Retina (tissue), 1 donor: ENCODE measurements at regions not wholly inside any gene's neighbourhood (a gene's known extent, or its start where the extent isn't known, plus 50 kb on each side); places are given as distances from the start of the nearest gene placed in this dataset.
"Not testable (repeated sequence)": the region's sequence is repeated elsewhere in the genome, so short reads cannot be mapped to it uniquely, and the experiment has no call there.

Experiments
- DNase-seq: peaks from one replicate; pipeline ENCODE4 v3.0.0-alpha.2; 2016

GRCh38 chr13:50277906-50278305 lies 262.7 kb downstream of the KCNRG start:
- no peak for DNase-seq

GRCh38 chr13:50280441-50280937 lies 265.2 kb downstream of the KCNRG start:
- DNase-seq: no peak

DNA sequence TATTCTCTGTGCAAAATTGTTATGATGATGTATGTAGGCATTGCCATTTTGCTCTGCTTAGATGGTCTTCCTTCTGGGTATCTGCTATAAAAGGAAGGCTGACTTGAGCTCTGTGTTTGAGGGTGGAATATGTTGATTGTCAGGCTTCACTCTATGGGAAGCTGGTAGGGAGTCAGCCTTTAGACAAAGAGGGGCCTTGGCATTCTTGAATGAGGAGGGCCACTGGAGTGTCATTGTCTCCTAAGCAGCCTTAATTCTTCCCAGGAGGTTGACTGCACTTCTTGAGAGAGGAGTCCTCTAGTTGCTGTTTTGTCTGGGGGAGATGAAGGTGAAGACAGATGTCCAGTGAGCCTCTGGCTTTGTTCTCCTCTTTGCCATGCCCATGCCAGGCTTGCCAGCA lies 266.8 kb downstream of the KCNRG start:
- DNase-seq: no peak

DNA sequence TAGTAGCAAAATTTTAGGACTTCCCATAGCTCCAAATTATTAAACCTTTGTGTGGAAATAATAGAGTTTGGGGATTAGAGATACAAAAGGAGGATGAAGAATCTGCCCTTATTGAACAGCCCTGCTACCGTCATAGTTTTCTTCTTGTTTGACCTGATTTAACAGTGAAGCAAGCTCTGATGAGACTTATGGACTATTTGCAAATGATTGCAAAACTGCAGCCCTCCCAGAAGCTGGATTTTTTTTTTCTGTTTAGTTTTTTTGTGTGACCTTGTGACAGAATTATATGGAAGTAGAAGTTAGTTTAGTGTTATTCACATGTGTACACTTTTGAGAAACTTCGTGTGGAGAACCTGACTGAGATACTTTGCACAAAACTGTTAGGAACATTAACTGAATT lies 267.8 kb downstream of the KCNRG start:
- no peak for DNase-seq

GRCh38 chr13:50284540-50284939 lies 269.3 kb downstream of the KCNRG start:
- DNase-seq: no peak

DNA sequence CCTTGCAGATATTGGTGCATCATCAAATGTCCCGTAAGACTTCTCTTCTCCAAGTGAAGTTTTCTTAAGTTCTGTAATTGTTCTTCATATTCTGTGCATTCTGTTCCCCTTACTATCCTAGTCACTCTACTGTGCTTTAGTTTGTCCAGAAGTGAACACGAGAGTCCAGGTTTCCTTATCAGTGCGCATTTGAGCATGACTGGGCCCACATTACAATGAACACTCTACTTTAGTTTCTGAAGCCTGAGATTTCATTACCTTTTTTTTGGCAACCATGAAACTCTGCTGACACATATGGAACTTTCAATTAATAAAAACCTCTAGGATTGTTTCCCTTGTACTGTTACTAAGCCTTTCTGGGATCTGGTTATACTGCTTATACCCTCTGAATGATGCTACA lies 270.0 kb downstream of the KCNRG start:
- DNase-seq: no peak

GRCh38 chr13:50286324-50286723 lies 271.1 kb downstream of the KCNRG start:
- no peak for DNase-seq

GRCh38 chr13:50290186-50290585 lies 274.9 kb downstream of the KCNRG start:
- no peak for DNase-seq

GRCh38 chr13:50291611-50292010 lies 276.4 kb downstream of the KCNRG start:
- DNase-seq: no peak

GRCh38 chr13:50292081-50292480 lies 276.8 kb downstream of the KCNRG start:
- no peak for DNase-seq

DNA sequence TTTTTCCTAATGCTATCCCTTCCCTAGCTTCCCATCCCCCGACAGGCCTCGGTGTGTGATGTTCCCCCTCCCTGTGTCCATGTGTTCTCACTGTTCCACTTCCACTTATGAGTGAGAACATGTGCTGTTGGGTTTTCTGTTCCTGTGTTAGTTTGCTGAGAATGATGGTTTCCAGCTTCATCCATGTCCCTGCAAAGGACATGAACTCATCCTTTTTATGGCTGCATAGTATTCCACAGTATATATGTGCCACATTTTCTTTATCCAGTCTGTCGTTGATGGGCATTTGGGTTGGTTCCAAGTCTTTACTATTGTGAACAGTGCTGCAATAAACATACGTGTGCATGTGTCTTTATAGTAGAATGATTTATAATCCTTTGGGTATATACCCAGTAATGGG lies 279.2 kb downstream of the KCNRG start:
- not testable (repeated sequence) for DNase-seq

DNA sequence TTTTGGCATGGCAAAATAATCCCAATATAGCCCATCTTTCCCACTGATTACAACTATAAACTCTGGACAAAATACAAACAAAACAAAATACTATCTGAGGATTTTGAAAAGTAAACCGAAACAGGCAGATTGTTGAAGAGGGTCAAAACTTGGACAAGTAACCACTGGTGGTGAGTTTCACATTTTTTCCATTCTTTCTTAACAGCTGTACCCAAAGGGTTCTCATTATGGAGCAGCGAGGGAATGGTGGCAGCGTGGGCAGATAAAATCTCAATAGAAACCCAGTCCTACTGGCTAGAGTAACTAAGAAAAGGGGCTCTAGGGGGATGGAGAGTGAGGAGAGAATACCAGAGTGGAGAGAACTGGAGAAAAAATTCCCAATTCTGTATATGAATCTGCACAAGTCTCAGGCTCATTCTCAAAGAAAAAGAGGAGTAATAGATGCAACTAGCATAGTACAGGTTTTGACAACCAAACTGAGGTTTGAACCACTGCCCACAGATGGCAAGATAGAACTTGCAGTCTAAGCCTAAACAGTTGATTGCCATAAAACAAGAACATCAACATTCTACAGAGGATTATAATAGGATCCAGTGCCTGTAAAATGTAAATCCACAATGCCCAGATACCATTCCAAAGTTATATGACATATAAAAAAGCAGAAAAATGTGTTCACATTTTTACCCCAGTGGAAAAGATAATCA lies 284.5 kb downstream of the KCNRG start:
- no peak for DNase-seq

- no peak for DNase-seq
These were observed 288.9 kb downstream of the KCNRG start for GRCh38 chr13:50303963-50304721.

GRCh38 chr13:50306156-50306555 lies 290.9 kb downstream of the KCNRG start:
- no peak for DNase-seq

DNA sequence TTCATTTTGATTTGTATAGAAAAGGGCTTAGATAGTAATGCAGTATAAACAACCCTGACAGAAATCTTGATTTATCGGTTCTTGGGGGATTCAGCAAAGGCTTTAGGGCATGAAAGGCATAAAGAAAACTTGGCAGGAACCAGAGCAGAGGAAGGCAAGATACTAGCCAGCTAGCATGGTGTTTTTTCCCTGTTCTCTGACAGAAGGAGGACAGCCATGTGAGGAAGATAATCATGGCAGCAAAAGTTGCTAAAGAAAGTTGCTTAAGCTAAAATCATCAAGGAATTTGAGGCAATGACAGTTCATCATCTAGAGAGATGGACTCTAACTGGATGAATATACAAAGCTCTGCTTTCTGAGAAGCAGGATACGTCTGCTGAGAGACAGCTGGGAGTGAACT lies 294.1 kb downstream of the KCNRG start:
- no peak for DNase-seq

DNA sequence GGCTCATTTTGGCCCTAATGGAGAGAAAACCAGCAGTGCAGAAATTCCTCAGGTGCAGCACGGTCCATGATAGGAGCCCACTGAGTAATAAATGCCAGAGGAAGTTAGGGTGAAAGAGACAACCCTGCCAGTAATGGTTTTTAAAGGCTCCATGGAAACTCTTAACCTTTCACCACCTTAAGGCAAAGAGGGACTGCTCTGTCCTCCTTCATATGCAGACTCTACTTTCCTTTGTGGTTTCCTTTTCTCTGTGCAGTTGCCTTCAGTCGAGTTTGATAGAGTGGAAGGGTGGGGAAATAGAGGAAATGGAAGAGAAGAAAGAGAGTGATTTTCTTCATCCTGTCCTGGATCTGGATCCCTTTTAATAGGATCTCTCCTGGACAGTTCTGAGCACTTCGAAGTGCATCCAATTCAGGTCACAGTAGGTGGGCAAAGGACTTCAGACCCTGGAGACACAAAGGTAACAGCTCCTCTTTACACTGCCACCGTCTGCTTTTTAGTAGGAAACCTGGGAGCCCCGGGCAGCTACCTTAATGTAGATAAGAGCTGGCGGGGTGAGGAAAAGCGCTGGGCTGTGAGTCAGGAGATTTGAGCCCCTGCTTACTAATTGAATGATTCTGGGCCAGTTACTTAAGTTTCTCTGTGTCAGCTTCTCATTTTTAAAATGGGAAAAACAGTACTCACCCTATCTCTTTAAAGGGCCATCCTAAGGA lies 294.8 kb downstream of the KCNRG start:
- no peak for DNase-seq

GRCh38 chr13:50310734-50311133 lies 295.5 kb downstream of the KCNRG start:
- no peak for DNase-seq

DNA sequence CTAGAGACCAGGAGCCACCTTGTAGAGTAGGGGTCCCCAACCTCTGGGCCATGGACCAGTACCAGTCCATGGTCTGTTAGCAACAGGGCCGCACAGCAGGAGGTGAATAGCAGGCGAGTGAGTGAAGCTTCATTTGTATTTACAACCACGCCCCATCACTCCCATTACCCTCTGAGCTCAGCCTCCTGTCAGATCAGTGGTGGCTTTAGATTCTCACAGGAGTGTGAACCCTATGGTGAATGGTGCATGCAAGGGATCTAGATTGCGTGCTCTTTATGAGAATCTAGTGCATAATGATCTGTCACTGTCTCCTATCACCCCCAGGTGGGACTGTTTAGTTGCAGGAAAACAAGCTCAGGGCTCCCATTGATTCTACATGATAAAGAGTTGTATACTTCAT lies 303.6 kb downstream of the KCNRG start:
- no peak for DNase-seq

- no peak for DNase-seq
These were observed 304.5 kb downstream of the KCNRG start for GRCh38 chr13:50319635-50320255.

DNA sequence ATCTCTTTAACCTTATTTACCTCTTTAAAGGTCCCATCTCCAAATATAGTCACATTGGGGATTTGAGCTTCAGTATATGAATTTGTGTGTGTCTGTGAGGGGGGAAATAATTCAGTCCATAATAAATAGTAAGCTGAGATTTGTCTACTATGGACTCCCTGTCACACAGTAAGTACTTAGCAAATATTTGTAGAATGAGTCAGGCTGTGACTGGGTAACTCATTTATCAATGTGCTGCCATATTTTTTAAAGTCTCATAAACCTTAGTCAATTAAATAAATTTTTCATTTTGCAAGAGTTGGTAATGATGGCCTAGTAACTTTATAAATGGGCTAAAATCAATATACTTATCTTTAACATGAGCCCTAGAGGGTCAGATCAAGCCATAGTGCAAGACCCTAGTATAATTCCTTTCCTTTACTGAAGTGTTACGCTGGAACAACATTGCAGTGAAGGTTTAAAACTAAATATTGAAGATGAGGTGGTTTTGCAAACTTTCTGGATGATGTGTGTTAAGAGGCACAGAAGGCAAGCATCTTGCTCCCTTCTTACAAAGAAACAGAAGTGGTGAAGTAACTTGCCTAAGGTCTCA lies 305.1 kb downstream of the KCNRG start:
- no peak for DNase-seq

DNA sequence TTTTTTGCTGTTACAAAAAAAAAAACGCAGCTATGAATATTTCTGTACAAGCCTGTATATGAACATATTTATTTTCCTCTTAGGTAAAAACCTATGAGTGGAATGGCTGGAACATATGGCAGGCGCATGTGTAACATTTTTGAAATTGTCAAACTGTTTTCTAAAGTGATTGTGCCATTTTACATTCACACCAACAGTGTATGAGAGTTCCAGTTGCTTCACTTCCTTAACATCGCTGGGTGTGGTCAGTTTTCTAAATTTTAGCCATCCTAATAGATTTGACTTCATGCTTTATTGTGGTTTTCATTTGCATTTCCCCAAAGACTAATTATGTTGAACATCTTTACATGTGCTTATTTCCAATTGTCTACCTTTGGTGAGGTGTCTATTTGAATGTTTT lies 306.8 kb downstream of the KCNRG start:
- no peak for DNase-seq

- no peak for DNase-seq
These were observed 308.3 kb downstream of the KCNRG start for GRCh38 chr13:50323440-50324065.
